PFSK-1 (cell line): ENCODE measurements at regions not wholly inside any gene's neighbourhood (a gene's known extent, or its start where the extent isn't known, plus 50 kb on each side); places are given as distances from the start of the nearest gene placed in this dataset.

Source experiments
- TAF1 ChIP-seq: IDR thresholded peaks from 2 replicates; pipeline ENCODE4 v1.6.1; 2012; ENCODE audit warnings: low read length, control low read depth, borderline replicate concordance; ENCODE audit not compliant: insufficient read depth
- TF ChIP-seq, protein P1 (sequence below), 2 experiments: IDR thresholded peaks; 2 replicates each; pipeline versions ENCODE4 v1.6.1 to v1.8.0; 2011 to 2012; ENCODE audit warnings: low read depth in 2 of 2, low read length in 2 of 2, control low read depth in 1 of 2, inconsistent platforms in 1 of 2, mild to moderate bottlenecking in 1 of 2, moderate library complexity in 1 of 2; ENCODE audit not compliant: insufficient read depth in 1 of 2

DNA sequence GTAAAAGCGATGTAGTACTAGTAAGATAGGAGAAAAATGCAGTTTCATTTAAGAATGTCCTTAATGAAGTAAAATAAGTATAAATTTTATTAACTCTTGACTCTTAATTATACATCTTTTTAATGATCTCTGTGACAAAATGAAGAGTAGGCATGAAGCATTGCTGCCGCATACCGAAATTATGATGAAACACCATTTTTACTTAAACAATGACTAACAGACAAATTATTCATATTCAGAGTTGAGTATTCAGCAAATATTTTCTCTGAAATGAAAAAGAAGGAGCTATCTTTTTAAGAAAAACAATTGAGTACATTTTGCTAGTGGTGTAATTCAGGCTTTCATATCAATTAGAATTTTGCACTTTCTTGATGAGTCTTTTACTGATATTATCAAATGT lies 150.6 kb upstream of the DOCK10 start:
- TF ChIP-seq TAF1: no peak
- TF ChIP-seq, protein P1, sequence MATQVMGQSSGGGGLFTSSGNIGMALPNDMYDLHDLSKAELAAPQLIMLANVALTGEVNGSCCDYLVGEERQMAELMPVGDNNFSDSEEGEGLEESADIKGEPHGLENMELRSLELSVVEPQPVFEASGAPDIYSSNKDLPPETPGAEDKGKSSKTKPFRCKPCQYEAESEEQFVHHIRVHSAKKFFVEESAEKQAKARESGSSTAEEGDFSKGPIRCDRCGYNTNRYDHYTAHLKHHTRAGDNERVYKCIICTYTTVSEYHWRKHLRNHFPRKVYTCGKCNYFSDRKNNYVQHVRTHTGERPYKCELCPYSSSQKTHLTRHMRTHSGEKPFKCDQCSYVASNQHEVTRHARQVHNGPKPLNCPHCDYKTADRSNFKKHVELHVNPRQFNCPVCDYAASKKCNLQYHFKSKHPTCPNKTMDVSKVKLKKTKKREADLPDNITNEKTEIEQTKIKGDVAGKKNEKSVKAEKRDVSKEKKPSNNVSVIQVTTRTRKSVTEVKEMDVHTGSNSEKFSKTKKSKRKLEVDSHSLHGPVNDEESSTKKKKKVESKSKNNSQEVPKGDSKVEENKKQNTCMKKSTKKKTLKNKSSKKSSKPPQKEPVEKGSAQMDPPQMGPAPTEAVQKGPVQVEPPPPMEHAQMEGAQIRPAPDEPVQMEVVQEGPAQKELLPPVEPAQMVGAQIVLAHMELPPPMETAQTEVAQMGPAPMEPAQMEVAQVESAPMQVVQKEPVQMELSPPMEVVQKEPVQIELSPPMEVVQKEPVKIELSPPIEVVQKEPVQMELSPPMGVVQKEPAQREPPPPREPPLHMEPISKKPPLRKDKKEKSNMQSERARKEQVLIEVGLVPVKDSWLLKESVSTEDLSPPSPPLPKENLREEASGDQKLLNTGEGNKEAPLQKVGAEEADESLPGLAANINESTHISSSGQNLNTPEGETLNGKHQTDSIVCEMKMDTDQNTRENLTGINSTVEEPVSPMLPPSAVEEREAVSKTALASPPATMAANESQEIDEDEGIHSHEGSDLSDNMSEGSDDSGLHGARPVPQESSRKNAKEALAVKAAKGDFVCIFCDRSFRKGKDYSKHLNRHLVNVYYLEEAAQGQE (IDR thresholded peaks at IDR 0.05; ENCODE audit: insufficient read depth in 1 of 2, low read depth in 2 of 2, low read length in 2 of 2): no peak
